Gastrocnemius medialis (tissue), 4 donors: ENCODE measurements at regions not wholly inside any gene's neighbourhood (a gene's known extent, or its start where the extent isn't known, plus 50 kb on each side); places are given as distances from the start of the nearest gene placed in this dataset.

Experiments used
- ATAC-seq, 2 donors: fragments of 150-250 bp; one replicate each; pipeline ENCODE4 v1.9.1; 2016
- DNase-seq, 2 donors: peaks; one replicate each; pipeline ENCODE4 v3.0.0-alpha.2; 2019
- H3K27ac ChIP-seq, 4 donors: fragments of 200-600 bp; sonication (generic); 1 replicate in 1 of 4; 2 replicates in 3 of 4; pipeline ENCODE4 v1.5.1; 2016 to 2018; ENCODE audit warnings: mild to moderate bottlenecking in 2 of 4, moderate library complexity in 1 of 4
- H3K27me3 ChIP-seq, 3 donors: fragments of 200-600 bp; sonication (generic) in 2 of 3; 1 replicate in 1 of 3; 2 replicates in 2 of 3; pipeline versions ENCODE4 v1.5.1 to v1.6.0; 2016 to 2019; ENCODE audit warnings: mild to moderate bottlenecking in 1 of 3, moderate library complexity in 1 of 3
- H3K36me3 ChIP-seq, 2 donors: fragments of 200-600 bp; sonication (generic) in 1 of 2; one replicate each; pipeline ENCODE4 v1.5.1; 2017 to 2018
- H3K4me1 ChIP-seq, 2 donors: fragments of 200-600 bp; sonication (generic) in 1 of 2; one replicate each; pipeline ENCODE4 v1.5.1; 2016 to 2017; ENCODE audit warnings: mild to moderate bottlenecking in 2 of 2
- H3K4me3 ChIP-seq, 4 donors: fragments of 200-600 bp; sonication (generic) in 3 of 4; 1 replicate in 1 of 4; 2 replicates in 3 of 4; pipeline ENCODE4 v1.5.1; 2016 to 2019; ENCODE audit warnings: mild to moderate bottlenecking in 2 of 4
- H3K9me3 ChIP-seq, 3 donors: fragments of 200-600 bp; sonication (generic) in 2 of 3; 1 replicate in 1 of 3; 2 replicates in 2 of 3; pipeline ENCODE4 v1.5.1; 2016 to 2019
- CTCF ChIP-seq, 5 experiments: fragments of 450-650 bp in 3 of 5; fragments of 200-600 bp in 2 of 5; sonication (generic) in 2 of 5; IDR thresholded peaks in 4 of 5; conservative IDR thresholded peaks in 1 of 5; 1 replicate in 4 of 5; 2 replicates in 1 of 5; pipeline ENCODE4 v1.5.1; 2016 to 2019; ENCODE audit warnings: antibody characterized with exemption in 5 of 5, mild to moderate bottlenecking in 3 of 5, moderate library complexity in 3 of 5
- POLR2A ChIP-seq, 2 donors: fragments of 450-650 bp; IDR thresholded peaks; one replicate each; pipeline ENCODE4 v1.6.1; 2017; ENCODE audit warnings: antibody characterized with exemption in 2 of 2, mild to moderate bottlenecking in 2 of 2, moderate library complexity in 2 of 2
- in situ Hi-C, 4 donors: fragments of 200-750 bp; cut with MboI; loops; one replicate each; pipeline versions ENCODE4 v1.15.0 to v1.8.0; 2017; ENCODE audit warnings: low sequenced_read_pairs in 4 of 4
- intact Hi-C: fragments of 100-400 bp; cut with DNase I; formaldehyde crosslinking; loops from one replicate; pipeline ENCODE4 v1.15.1; 2023; ENCODE audit warnings: low total_unique reads

DNA sequence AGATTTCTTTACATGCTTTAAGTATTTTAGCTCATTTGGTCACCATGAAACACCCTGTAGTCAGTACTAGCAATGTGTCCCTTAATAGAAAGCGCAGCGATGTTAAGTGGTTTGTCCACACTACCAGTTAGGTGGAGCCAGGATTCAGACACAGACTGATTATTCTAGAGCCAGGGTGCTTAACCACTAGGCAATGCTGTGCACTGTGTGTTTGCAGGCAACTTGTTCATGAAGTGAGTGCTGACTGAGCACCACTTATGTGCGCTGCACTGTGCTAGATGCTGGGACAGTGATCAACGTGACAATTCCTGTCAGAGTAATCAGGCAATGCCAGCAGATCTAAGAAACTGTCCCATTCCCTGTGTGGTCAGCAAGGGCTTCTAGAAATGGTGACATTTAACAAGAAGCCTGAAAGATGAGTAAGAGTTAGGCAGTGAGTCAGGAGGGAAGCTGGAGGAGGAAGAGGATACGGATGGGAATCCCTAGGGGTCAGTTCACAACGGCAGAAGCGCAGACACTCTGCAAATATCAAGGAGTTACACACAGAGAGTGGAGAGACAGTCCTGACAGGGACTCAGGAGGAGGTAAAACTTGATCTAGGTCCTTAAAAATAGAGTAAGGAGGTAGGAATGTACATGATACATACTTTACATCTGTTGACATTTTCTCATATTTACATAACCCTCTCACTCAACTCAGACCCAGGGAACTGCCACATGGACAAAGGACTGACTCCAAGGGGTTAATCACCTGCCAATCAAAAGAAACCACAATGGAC is 69.7 kb upstream of the EGR2 start:
- no peak for DNase-seq
- Histone ChIP-seq H3K9me3 (no peaks in the 10 kb centered on the region), H3K27me3 (no peaks in the 10 kb centered on the region)

DNA sequence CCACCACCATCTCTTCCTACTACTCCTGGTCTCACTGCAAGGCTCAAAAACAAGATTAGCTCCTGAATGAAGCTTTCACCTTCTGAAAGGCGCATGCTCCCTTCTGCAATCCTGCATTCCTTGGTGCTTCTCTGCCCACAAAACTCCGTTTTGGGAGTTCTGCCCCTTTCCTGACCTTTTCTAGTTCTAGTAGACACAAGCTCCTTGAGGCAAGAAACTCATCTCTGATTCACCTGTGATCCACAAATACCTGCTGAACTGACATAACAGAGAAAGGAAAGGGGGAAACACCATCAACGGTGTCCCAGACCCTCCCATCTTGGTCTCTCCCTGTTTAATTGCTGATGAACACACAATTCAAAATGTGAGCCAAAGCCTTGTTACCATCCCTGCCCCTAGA is 64.0 kb upstream of the EGR2 start:
- Histone ChIP-seq H3K4me3 (no peak overlapping the region), H3K27ac (no peak overlapping the region), H3K27me3 (no peaks in the 10 kb centered on the region), H3K9me3 (no peaks in the 10 kb centered on the region), H3K36me3 (no peaks in the 10 kb centered on the region), H3K4me1 (no peaks in the 10 kb centered on the region)
- no peak for TF ChIP-seq CTCF (IDR thresholded peaks at IDR 0.05 in 4 of 5, conservative IDR thresholded peaks at IDR 0.05 in 1 of 5)
- no peak for TF ChIP-seq POLR2A (IDR thresholded peaks at IDR 0.05)
- no peak for DNase-seq
- in situ Hi-C loops: no loop called here
- ATAC-seq: no peak
- intact Hi-C loops: no loop called here

More for the DNA sequence above, 69.7 kb upstream of the EGR2 start:
- H3K4me3 ChIP-seq: no peak overlapping the region
- no peaks in the 10 kb centered on the region for H3K4me1 ChIP-seq
- ATAC-seq: no peak
- in situ Hi-C loops: no loop called here
- no peak for TF ChIP-seq POLR2A (IDR thresholded peaks at IDR 0.05)
- no peak for TF ChIP-seq CTCF (IDR thresholded peaks at IDR 0.05 in 4 of 5, conservative IDR thresholded peaks at IDR 0.05 in 1 of 5)
- no peaks in the 10 kb centered on the region for H3K36me3 ChIP-seq
- intact Hi-C loops: no loop called here
- no peak overlapping the region for H3K27ac ChIP-seq

- Histone ChIP-seq H3K9me3 (no peaks in the 10 kb centered on the region), H3K27me3 (no peaks in the 10 kb centered on the region), H3K4me3 (no peak overlapping the region), H3K4me1 (no peaks in the 10 kb centered on the region), H3K36me3 (no peaks in the 10 kb centered on the region), H3K27ac (no peak overlapping the region)
- DNase-seq (no peak), ATAC-seq (no peak)
- in situ Hi-C loops (no loop called here), intact Hi-C loops (no loop called here)
- TF ChIP-seq POLR2A (IDR thresholded peaks at IDR 0.05): no peak
Measured at GRCh38 chr10:62873866-62874265, 57.7 kb upstream of the EGR2 start.

- no peak for DNase-seq
- Histone ChIP-seq H3K27ac (no peak overlapping the region), H3K9me3 (no peaks in the 10 kb centered on the region), H3K27me3 (no peaks in the 10 kb centered on the region), H3K4me1 (no peaks in the 10 kb centered on the region), H3K36me3 (no peaks in the 10 kb centered on the region), H3K4me3 (no peak overlapping the region)
- TF ChIP-seq CTCF (IDR thresholded peaks at IDR 0.05 in 4 of 5, conservative IDR thresholded peaks at IDR 0.05 in 1 of 5) (no peak), POLR2A (IDR thresholded peaks at IDR 0.05) (no peak)
- intact Hi-C loops (no loop called here), in situ Hi-C loops (no loop called here)
- ATAC-seq: no peak
Measured at GRCh38 chr10:62870866-62871265, 54.7 kb upstream of the EGR2 start.

GRCh38 chr10:62869958-62870357 is 53.8 kb upstream of the EGR2 start:
- ATAC-seq: no peak
- intact Hi-C loops (no loop called here), in situ Hi-C loops (no loop called here)
- TF ChIP-seq CTCF (IDR thresholded peaks at IDR 0.05 in 4 of 5, conservative IDR thresholded peaks at IDR 0.05 in 1 of 5): no peak
- no peak for TF ChIP-seq POLR2A (IDR thresholded peaks at IDR 0.05)
- no peaks in the 10 kb centered on the region for H3K36me3 ChIP-seq
- H3K9me3 ChIP-seq: no peaks in the 10 kb centered on the region
- no peak for DNase-seq
- no peaks in the 10 kb centered on the region for H3K4me1 ChIP-seq
- H3K4me3 ChIP-seq: no peak overlapping the region
- H3K27me3 ChIP-seq: no peaks in the 10 kb centered on the region
- no peak overlapping the region for H3K27ac ChIP-seq
